ENCODE measurements at regions not wholly inside any gene's neighbourhood (a gene's known extent, or its start where the extent isn't known, plus 50 kb on each side); places are given as distances from the start of the nearest gene placed in this dataset.
A peak's percentile ranks its signal among the peaks of the same experiment; 100 is the strongest.
"Not testable (repeated sequence)": the region's sequence is repeated elsewhere in the genome, so short reads cannot be mapped to it uniquely, and the experiment has no call there.

DNA sequence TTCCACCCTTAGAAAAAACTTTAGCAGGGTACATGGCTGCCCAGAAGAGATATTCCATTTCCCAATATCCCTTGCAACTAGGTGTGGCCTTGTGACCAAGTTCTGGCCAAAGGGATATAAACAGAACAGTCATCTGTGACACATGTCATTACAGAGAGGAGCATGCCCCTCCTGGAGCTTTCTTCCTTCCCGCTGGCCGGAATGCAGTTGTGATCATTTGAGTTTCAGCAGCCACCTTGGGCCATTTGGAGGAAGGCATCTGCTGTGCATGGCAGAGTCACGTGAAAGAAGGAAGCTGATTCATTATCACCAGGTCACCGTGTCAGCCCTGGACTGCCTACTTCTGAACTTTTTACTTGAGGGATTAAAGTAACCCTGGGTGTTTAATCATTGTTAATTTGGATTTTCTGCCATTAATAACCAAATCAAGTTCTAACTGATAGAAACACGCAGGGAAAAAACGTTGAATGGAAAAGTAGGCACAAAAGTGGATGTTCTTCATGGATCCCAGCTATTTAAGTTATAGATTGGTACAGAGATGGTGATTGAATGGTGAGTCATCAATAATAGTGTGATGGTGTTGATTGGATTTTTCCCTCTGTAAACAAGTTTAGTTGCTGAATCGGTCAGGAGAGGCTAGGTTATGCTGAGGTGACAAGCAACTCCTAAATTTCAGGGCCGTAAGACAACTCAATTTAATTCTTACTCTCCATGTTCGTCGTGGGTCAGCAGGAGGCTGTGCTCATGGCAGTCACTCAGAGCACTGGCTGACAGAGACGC is 80.7 kb upstream of the CCDC167 start:
- no peak for DNase-seq

- DNase-seq = no peak
These were observed 79.9 kb upstream of the CCDC167 start for GRCh38 chr6:37579444-37580067.

DNA sequence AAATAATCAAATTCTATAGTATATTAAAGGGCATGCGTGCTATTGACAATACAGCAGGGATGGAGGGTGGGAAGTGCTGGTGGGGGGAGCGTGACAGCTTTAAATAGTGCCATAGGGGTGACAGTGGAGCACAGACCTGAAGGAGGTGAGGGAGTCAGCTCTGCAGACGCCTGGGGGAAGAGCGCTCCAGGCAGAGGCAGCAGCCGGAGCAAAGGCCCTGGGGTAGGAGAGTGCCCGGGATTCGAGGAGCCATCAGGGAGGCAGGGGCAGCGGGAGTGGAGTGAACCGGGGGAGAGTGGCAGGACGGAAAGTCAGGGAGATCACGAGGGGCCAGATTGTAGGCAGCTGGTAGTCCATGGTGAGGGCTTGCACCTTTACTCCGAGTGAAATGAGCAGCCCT is 78.4 kb upstream of the CCDC167 start:
- DNase-seq = no peak

GRCh38 chr6:37576336-37576737 is 76.6 kb upstream of the CCDC167 start:
- DNase-seq = no peak

DNA sequence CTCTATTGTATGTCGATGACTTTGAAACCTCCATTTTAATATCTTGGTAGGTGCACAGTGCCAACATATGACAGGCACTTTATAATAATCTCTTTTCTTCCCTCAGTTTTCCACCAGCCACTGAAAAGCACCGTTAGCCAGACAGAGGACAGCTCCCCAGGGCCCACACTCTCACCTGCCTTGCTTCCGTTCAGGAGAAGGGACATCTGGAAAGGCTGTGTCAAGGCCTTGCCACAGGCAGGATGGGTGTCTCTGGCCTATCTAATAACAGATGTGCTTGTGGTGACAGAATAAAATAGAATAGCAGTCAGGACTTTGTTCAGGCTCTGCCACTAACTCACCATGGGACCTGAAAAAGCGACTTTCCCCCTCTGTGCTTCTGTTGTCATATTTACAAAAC is 75.5 kb upstream of the CCDC167 start:
- DNase-seq = no peak

- no peak for DNase-seq
These were observed 72.6 kb upstream of the CCDC167 start for GRCh38 chr6:37572334-37572733.

- DNase-seq = no peak
These were observed 70.9 kb upstream of the CCDC167 start for GRCh38 chr6:37570482-37571133.

GRCh38 chr6:37569743-37570481 is 70.2 kb upstream of the CCDC167 start:
- DNase-seq = no peak

- DNase-seq = no peak
These were observed 69.6 kb upstream of the CCDC167 start for GRCh38 chr6:37569317-37569716.

GRCh38 chr6:37566950-37567349 is 67.3 kb upstream of the CCDC167 start:
- no peak for DNase-seq

GRCh38 chr6:37566111-37566949 is 66.6 kb upstream of the CCDC167 start:
- DNase-seq = peak; percentile 54

DNA sequence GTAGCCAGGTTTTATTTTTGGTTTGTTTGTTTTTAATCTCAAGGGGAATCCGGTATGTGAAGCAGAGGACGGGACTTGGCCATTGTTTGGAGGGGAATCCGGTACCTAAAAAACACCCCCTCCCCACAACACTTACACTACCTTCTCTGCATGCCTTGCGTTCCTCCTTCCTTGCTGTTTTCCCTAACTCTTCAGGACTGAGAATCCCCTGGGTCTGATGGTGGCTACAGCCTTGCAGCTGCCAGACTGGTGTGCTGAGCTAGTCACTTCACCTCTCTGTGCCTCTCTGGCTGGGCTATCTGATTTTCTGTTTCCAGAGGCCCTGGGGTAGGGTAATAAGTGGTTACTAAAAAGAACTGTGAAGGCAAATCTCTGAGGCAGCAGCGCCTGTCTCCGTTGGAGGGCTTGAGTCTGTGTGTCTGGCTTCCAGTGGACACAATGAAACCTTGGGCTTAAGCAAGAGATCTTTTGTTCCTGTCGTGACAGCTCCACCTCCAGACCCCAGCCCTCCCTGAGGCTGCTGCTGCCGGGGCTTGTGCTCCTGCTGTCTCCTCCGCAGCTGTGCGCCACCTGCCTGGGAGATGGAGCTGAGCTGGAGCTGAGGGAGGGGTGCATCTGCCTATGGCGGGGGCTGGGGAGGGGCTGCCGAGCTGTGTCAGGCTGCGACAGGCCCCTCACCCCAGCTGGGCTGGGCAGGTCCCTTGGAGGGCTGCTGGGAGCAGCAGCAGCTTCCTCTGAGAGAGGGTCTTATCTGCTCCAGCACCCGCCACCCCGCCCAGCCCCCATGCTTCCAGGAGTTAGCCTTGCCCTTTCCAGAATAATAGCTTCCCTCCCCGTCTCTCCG is 65.8 kb upstream of the CCDC167 start:
- DNase-seq = peak; percentile 67

GRCh38 chr6:37562926-37563288 is 63.2 kb upstream of the CCDC167 start:
- DNase-seq = not testable (repeated sequence)

DNA sequence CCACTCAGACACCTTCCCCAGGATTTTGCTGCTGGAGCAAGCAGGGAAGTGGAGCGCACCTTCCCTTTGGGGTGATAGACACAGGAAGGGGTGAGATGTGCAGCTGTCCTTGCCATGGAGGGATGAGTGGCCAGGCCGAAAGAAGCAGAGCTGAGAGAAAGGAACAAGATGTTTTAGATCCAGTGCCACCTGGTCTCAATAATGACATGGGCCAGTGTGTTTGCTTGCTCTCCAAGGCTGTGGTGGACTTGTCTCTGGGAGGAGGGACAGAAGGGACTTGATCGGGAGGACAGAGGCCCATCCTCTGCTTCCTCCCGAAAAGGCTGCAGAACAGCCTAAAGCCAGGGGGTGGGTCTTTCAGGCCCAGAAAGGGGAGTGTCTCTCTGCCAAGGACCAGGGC is 61.7 kb upstream of the CCDC167 start:
- no peak for DNase-seq

DNA sequence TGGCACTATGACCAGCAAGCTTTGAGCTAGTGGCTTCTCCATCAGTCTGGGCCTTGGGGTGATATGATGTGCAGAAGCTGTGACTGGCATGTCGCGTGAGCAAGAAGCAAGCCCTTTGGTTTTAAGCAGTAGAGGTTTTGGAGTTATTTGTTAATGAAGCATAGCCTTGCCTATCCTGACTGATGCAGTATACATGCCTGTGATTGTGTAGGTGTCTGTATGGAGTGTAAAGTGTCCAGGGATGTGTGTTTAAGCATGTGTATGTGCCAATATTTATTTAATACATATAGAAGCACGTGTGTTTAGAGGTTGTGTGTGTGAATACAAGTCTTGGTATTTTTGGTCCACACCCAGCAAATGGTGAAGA is 61.0 kb upstream of the CCDC167 start:
- DNase-seq = no peak

GRCh38 chr6:37559501-37559900 is 59.8 kb upstream of the CCDC167 start:
- DNase-seq = no peak

DNA sequence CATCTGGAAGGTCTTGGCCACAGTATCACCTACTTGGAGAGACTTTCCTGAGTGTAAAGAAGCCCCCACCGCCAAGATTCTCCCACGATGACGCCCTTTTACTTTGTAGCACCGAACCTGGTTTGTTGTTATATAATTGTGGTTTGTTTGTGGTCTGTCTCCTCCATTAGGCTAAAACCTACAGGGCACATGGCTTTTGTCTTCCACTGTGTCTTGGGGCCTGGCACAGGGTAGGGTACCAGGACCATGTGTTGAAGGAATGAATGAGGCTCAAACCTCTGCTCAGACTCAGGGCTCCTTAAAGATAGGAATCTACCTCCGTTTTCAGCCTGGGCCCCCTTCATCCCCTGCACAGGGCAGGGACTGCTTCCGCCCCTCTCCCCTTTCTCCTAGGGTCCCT is 59.4 kb upstream of the CCDC167 start:
- DNase-seq = no peak

- DNase-seq = no peak
These were observed 59.0 kb upstream of the CCDC167 start for GRCh38 chr6:37558646-37559045.

GRCh38 chr6:37558168-37558567 is 58.5 kb upstream of the CCDC167 start:
- DNase-seq = no peak

DNA sequence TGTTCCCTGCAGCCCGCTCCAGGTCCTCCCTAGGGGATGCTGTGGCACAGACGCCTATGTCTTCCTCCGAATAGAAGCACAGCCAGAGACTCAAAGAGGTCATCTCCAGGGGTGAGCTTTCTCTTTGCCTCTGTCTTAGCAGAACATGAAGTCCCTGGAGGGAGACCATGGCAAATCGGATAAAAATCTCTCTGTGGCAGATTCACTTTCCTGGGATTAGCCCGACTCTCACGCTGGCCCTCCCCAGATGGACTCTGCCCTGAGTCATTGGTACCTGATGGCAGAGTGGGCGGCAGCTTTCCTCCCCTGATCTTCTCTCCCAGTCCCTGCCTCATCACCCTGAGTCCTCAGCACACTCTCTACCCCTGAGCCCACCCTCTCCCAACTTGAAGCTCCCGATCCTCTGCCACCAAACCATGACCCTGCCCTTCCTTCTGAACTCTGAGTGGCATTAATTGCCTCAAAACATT is 58.0 kb upstream of the CCDC167 start:
- no peak for DNase-seq

DNA sequence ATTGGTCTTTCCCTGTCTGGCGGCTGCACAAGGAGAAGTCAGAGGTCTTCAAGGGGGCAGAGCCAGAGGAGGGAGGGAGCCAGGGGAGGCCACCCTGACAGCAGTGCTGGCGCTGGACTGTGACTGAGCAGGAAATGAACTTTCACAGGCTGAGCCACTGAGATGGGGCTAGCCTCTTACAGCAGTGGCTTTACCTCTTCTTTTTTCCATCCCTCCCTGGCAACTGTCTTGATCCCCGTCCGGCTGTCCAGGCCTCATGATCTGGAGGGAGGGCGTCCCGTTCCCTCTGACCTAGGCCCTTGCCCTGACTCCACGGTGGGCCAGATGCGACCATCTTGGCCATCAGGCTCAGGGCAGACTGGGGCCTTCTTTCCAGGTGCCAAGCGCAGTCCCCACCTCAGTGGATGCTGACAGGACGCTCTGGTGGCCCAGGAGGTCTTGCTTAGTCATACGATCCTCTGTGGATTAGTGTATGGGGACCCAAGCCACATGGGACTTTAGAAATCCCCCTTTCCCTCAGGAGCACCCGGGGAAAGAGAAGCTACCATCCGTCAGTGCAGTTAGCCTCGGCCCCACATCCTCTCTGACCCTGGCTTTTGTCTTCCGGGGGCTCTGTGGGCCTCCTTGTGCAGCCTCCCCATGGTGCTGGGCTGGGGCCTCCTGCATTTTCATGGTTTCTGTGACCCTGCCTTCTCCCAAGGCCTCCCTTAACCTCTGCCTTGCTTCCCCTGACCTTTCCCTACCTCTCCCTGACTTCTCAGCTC is 57.4 kb upstream of the CCDC167 start:
- no peak for DNase-seq
